HUDEP-2 (cell line): ENCODE measurements at regions not wholly inside any gene's neighbourhood (a gene's known extent, or its start where the extent isn't known, plus 50 kb on each side); places are given as distances from the start of the nearest gene placed in this dataset.
A peak's percentile ranks its signal among the peaks of the same experiment; 100 is the strongest.
"Not testable (repeated sequence)": the region's sequence is repeated elsewhere in the genome, so short reads cannot be mapped to it uniquely, and the experiment has no call there.

Experiments
- DNase-seq, 76 experiments: peaks; one replicate each; lab custom pipeline; 2025; ENCODE audit not compliant: unreplicated experiment in 76 of 76; lab: John Stamatoyannopoulos, UW

DNA sequence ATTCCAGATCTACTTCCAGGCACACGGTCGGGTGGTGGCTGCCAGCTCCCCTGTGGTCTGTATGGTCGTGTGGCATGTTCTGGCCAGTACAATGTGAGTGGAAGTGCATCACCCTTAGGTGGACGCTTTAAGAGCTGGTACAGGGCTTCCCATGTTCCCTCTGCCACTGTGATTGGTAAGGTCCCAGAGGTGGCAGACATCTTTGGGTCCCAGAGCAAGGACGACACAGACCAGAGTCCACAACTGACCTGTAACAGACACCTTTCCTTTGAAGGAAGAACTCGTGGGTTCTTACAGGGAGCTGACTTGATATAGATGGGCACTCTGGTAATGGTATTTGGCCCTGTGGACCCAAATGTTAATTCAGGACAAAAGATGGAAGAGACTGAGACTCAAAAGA, 90.0 kb upstream of the GDNF start:
- DNase-seq = no peak

DNA sequence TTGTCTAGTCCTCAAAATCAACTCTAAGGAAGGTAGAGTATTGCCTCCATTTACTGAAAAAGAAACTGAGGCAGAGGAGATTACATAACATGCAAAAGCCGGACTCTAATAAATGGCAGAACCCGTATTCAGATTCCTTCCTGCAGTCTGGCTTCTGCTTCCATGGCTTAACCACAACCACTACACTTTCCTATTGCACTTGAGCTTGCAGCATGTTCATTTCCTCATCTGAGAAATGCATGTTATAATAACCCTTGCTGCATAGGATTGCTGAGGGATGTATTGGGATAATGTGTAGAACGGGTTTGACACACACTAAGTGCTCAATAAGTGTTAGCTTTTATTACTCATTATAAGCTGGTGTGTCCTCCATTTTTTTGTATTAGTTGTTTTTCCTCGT, 87.9 kb upstream of the GDNF start:
- not testable (repeated sequence) for DNase-seq

DNA sequence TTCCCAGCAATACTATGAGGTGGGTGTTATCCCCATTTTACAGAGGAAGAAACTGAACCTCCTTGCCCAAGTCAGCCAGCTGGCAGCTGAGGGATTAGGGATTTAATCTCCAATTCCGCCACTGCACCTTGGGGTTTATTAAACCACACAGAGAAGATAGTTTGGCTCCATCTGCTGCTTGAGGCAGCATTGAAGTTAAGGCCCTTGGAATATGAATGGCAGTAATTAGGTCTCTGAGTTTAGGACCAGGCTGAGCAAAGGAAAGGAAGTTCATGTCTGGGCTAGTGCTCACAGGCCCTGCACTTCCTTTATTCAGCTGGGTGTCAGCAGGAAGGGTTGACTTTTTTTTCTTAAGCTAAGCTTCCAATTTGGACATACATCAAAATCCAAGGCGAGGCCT, 86.9 kb upstream of the GDNF start:
- DNase-seq = no peak

DNA sequence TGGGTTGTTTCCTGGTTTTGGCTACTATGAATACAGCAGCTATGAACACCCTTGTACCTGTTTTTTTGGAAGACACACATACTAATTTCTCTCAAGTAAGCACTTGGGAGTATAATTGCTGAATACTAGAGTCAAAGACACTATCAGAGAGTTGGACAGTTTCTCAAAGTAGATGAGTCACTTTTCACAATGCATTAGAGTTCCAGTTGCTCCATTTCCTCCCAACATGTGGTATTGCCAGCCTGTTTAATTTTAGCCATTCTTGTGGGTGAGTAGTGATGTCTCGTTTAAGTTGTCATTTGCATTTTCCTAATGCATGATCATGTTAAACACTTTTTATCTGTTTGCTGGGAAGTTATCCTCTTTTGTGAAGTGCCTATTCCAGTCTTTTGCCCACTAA, 81.6 kb upstream of the GDNF start:
- no peak for DNase-seq

DNA sequence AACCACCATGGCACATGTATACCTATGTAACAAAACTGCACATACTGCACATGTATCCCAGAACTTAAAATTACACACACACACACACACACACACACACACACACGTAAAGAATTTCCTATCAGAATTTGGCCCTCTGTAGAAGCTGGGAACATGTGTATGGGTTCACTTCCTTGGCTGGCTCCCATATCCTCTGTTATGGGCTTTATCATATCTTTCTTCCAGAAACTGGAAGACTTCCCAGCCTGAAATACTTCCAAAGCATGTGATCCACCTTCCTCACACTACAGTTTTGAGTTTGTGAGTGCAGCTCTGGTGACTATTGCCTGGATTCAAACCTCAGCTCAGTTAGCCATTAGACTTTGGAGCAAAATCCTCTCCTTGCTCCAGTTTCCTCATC, 78.6 kb upstream of the GDNF start:
- no peak for DNase-seq

DNA sequence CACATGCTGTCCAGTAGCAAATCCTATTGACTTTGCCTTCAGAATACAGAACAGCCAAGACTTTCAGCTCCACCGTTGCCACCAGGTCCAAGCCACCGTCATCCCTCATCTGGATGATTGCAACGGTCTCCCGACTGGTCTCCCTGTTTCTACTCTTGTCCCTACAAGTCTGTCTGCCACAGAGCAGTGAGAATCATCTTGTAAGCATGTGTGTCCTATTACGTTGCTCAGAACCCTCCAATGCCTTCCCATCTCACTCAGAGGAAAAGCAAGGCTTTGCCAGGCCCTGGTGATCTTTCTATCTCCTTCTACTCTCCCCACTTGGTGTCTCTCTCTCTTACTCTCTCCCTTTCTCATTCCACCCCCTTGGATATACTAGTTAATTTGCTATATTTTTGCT, 76.7 kb upstream of the GDNF start:
- no peak for DNase-seq

DNA sequence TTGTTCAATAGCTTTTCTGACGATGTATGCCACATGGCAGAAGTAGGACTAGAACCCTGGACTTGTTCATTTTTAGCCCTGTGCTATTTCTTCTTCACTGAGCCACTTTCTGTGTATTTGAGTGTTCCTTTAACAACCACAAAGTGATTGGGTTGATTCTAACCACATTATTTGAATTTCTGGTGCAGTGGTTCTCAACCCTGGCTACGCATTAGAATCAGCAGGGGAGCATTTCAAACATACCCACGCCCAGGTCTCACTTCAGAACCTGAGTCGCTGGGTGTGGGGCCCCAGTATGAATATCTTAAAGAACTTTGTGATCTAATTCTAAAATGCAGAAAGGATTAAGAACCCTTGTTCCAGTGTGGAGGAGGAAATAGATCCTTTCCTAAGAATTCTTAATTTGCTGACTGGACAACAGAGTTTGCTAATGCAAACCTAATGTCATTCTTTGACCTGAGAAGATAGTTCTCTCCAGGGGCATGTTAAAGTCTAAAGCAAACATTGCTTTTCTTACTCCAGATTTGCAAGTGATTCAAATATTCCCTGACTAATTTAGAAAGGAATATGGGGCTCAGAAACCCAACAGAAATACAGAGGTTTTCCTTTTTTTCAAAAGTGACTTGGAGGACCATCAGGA, 75.4 kb upstream of the GDNF start:
- no peak for DNase-seq

DNA sequence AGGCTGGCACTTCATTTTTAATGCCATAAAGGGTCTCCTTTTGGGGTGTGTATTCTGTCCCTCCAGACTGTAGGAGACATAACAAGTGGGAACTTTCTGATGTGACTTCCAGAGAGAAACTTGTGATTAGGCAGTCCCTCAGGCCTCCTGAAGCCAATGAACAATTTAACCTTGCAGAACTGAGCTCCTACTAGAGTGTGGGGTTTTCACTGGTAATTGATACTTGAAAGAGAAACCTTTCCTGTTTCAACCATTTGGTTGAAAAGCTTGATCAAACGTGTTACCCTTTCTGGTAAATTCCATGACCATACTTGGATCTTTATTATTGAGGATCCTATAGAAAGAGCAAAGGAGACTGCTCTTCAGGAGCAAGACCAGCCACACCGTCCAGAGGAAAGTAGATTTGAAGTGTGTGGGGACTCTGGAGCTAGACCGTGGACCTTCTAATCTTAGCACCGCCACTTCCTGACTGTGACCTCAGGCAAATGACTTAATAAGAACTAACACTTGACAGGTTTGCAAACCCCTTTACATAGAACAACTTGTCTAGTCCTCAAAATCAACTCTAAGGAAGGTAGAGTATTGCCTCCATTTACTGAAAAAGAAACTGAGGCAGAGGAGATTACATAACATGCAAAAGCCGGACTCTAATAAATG, 69.9 kb upstream of the GDNF start:
- DNase-seq = not testable (repeated sequence)

DNA sequence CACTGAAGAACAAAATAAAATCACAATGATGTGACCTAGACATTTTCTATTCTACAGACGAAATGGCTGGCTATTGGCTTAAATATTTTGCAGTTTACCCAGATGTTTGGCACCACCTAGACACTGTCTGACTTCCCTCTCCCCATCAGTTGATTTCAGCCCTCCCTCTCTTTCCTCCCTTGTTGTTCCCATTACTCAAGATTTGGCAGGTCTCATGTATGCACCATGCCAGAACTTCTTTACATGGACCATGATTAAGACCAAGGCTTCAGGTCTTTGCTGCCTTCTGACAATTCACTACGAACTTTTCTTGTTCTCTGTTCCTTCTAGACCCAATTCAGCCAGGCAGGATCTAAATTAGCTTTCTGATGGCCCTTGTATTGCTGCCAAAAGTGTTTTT, 66.6 kb upstream of the GDNF start:
- DNase-seq = no peak

DNA sequence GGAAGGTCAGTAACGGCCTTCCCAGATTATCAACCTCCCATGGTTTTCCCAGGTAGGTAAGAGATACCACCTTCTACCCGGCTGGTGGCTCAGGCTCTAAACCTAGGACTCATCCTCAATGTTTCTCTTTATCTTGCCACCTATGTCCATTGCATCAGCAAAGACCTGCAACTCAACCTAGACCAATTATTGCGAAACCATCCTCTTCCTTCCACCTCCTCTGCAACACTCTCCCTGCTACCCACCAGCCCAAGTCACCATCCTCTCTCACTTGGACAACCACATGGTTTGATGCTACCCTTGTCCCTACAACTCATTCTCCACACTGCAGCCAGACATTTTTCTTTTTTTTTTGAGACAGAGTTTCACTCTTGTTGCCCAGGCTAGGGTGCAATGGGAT, 65.4 kb upstream of the GDNF start:
- no peak for DNase-seq

DNA sequence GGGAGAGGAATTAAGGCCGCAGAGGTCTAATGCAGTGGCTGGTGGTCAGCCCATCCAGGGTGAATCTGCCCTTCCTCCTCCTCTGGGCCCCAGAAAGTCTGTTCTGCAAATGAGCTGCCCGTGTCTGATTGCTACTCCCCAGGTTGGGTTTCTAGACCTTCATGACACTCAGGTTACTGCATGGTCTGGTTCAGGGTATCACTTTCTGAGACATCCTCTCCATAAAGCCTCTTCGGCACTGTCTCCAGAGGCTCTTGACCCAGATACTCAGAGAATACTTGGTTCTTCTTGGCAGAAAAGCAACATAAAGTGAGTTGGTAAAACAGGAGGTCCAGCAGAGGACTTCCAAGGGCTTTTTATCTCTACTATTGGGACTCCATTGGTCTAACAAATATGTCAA, 62.5 kb upstream of the GDNF start:
- no peak for DNase-seq

DNA sequence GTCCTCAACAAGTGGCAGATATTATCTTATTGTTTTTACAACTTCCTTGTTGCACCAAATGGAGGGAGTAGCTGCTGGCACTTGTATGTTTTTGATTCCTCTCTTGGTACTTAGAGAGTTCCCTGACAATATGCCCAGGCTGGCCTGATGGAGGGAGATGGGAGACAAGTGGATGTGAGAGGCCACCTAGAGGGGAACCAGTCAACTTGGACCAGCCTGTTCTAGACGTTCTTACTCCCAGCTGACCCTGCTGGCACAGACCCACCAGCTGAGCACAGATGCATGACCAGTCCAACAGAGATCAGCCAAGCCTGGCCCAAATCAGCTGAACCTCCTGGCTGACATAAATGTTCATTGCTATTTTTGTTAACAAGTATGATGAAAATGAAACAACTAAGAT, 60.9 kb upstream of the GDNF start:
- DNase-seq = peak in 3 of 76 experiments; percentile 2 to 12 (median 2)

DNA sequence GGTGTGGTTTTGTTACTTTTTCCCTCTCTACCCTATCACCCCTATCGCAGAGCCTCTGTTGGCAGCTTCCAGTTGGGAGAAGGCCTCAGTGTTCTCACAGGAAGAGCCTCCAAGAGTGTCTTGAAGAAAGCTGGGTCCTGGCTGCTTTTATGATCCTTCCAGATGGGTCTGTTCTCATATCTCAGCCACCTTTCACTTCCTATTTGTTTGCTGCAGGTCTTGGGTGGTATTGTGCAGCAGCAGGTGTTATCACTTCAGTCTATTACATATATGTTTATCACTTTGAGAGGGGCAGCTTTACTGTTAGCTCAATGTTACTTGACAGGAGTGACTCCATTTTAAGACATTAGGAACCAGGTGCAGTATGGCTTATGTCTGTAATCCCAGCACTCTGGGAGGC, 59.2 kb upstream of the GDNF start:
- no peak for DNase-seq

DNA sequence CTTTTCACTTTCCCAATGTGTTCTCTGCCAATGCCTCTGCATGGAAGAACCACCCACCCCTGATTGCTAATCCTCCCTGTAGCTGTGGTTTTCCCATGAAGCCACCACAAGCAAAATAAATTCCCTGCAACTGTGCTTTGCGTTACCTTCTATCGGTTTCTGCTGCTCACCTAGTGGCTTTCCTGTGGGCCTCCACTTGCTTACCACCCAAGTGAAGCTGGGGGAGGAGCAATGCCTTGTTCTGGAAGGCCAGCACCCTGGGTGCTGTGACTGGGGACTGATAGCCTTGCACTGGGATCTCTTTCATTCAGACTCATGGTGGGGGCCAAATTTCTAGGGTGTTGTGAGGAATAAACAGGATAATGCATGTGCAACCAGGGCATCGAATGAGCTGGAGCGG, 56.3 kb upstream of the GDNF start:
- DNase-seq = no peak

DNA sequence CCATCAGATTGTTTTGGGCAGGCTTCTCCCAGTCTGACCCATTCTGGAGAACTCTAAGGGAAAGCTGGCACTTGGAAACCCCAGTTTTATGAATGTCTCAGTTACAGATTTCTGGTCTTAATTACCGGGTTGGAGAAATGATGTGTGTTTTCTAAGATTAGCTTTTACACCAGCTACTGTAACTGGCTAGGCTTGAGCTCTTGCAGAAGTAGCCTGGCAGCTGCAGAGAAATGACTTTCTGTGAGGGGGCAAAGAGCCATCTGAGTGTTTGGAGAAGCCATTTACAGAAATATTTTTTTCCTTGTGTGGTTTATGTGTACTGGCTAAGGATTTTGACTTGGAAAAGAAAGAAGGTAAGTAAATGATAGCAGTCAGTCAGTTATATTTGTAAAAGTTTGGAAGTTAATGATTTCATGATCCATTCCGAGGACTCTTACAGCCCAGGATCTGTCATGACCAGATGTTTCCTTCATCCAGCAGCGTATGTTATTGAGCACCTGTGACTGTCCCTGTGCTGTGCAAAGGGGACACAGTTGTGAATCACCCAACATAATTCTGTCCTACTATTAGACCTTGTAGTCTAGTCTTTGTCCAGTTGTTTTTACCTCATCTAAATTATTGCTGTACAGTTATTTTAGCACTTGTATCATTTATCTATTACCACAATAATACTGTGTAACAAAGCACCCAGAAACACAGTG, 53.7 kb upstream of the GDNF start:
- DNase-seq = no peak

DNA sequence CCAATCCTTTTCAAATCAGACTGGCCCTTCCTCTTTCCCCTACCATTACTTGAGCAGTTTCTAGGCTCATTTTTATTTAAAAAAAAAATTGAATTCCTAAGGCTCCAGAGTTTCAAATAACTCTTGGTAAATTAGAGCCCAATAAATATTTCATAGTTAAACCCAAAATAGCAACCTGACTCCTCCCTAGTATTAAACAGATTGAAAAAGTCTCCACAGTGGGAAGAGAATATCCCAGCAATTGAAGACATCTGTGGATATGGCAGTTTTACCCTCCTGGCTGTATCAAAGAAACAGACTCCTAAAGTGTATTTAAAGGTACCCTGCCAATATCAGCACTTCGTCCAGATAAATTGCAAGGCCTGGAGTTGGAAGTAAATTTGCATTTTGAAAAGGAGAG, 52.7 kb upstream of the GDNF start:
- no peak for DNase-seq

DNA sequence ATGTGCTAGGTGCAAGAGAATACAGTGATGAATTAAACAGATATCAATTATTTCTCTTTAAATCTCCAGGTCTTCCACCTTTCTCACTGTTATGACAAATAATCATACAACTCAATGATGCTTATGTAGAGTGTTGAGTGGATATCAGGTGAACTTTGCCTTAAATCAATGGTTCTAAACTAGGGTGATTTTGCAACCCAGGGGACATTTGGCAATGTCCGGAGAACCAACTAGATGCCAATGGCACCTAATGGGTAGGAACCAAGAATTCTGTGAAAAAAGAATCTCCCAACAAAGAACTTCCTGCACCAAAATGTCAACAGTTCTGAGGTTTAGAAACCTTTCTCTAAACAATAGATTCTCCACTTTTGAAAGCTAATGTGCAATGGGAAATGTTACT, 52.0 kb upstream of the GDNF start:
- DNase-seq = no peak

DNA sequence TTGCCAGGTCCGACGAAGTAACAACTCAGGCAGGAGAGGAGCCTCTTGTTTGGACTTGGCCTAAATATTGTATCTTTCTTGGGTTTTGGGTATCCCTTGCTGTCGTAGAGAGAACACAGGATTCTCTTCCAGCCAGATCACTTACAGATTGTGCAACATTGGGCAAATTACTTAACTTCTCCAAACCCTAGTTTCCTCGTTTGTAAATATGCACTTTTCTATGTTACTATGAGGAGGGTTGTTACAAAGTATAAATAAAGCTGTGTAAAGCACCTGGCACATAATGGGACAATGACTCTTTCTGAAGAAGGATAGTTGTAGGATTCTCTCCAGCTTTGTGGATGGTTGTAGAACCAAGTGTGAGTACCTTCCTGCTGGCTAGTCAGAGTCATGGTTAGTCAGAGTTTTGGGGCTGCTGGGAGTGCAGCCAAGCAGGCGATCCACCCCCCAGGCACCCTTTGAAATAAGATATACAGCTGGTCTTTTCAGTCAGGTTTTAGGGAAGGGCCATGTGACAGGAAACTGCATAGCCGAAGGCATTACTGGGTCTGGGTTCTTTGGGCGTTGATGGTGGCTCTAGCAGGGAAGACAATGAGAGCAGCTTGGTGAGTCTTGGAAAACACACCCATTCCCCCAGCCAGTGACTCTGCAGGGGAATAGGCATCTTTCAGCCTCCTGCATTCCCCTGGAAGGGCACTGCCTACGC, 49.9 kb upstream of the GDNF start:
- DNase-seq = no peak
